Right lobe of liver (tissue), 6 donors: ENCODE measurements at regions not wholly inside any gene's neighbourhood (a gene's known extent, or its start where the extent isn't known, plus 50 kb on each side); places are given as distances from the start of the nearest gene placed in this dataset.

Experiments used
- ATAC-seq, 4 donors: fragments of 200-7000 bp; cut with Tn5 transposase; one replicate each; pipeline ENCODE4 v1.9.1; 2020; ENCODE audit warnings: mild to moderate bottlenecking in 4 of 4, moderate library complexity in 4 of 4
- DNase-seq, 3 donors: peaks; one replicate each; pipeline ENCODE4 v3.0.0-alpha.2; 2020
- H3K27ac ChIP-seq, 3 donors: fragments of 200-600 bp; one replicate each; pipeline ENCODE4 v1.8.0; 2022
- H3K27me3 ChIP-seq, 2 donors: fragments of 200-600 bp; one replicate each; pipeline ENCODE4 v1.8.0; 2022
- H3K36me3 ChIP-seq, 4 donors: fragments of 200-600 bp; sonication (generic) in 1 of 4; one replicate each; pipeline versions ENCODE4 v1.5.1 to v1.8.0; 2017 to 2022; ENCODE audit warnings: control low read depth in 1 of 4
- H3K4me1 ChIP-seq, 4 donors: fragments of 200-600 bp; sonication (generic) in 1 of 4; one replicate each; pipeline versions ENCODE4 v1.5.1 to v1.8.0; 2017 to 2022; ENCODE audit warnings: control low read depth in 1 of 4
- H3K4me3 ChIP-seq, 3 donors: fragments of 200-600 bp; one replicate each; pipeline ENCODE4 v1.8.0; 2022
- H3K9me3 ChIP-seq, 4 donors: fragments of 200-600 bp; sonication (generic) in 1 of 4; one replicate each; pipeline versions ENCODE4 v1.5.1 to v1.8.0; 2017 to 2022; ENCODE audit warnings: control low read depth in 1 of 4
- CTCF ChIP-seq, 4 donors: fragments of 200-600 bp in 3 of 4; fragments of 450-650 bp in 1 of 4; IDR thresholded peaks; one replicate each; pipeline versions ENCODE4 v1.5.1 to v1.8.0; 2016 to 2022; ENCODE audit warnings: antibody characterized with exemption in 4 of 4, mild to moderate bottlenecking in 2 of 4
- POLR2A ChIP-seq: fragments of 450-650 bp; IDR thresholded peaks from one replicate; pipeline ENCODE4 v1.6.1; 2017; ENCODE audit warnings: antibody characterized with exemption, mild to moderate bottlenecking
- WGBS: methylation state at CpG from one replicate; pipeline ENCODE4 v1.1.6; 2018; ENCODE audit warnings: low coverage, low lambda C conversion rate; ENCODE audit not compliant: insufficient coverage; ENCODE audit errors: missing lambda C conversion rate; 5-methylcytosine and 5-hydroxymethylcytosine counted together
- intact Hi-C, 2 donors: fragments of 100-400 bp; cut with DNase I; formaldehyde crosslinking; loops; one replicate each; pipeline versions ENCODE4 v1.11.2 to v1.14.1; 2022
- donor health status: DM: no; HTN: yes; CAD: no.
- donor health status: DM: no; HTN: no; CAD: no.
- donor health status: DM: no; HTN: no; CAD: no.
- donor health status: DM: no; HTN: yes; CAD: no.
- donor health status: DM: no; HTN: yes; CAD: no.

GRCh38 chr9:1723522-1724015 lies 291.6 kb upstream of the SMARCA2 start:
- Histone ChIP-seq H3K9me3 (no peaks in the 10 kb centered on the region), H3K4me1 (no peaks in the 10 kb centered on the region), H3K27me3 (no peaks in the 10 kb centered on the region), H3K36me3 (no peaks in the 10 kb centered on the region), H3K27ac (no peak overlapping the region), H3K4me3 (no peak overlapping the region)
- intact Hi-C loops, result no loop called here
- TF ChIP-seq POLR2A (no peak), CTCF (IDR thresholded peaks at IDR 0.05) (no peak)
- no peak for ATAC-seq
- WGBS, result 69% methylated on average over 3 of the region's 3 CpGs
- DNase-seq, result no peak

GRCh38 chr9:1726993-1727759 lies 288.0 kb upstream of the SMARCA2 start:
- WGBS, result 56% methylated on average over 4 of the region's 4 CpGs
- no peak for TF ChIP-seq POLR2A
- peak in 1 of 4 donors; percentile 24 for TF ChIP-seq CTCF (IDR thresholded peaks at IDR 0.05)
- intact Hi-C loops, result no loop called here
- DNase-seq (no peak), ATAC-seq (peak in 1 of 4 donors; percentile 41)
- no peak overlapping the region for H3K27ac ChIP-seq
- H3K27me3 ChIP-seq, result no peaks in the 10 kb centered on the region
- no peak overlapping the region for H3K4me3 ChIP-seq
- H3K9me3 ChIP-seq, result no peaks in the 10 kb centered on the region
- no peaks in the 10 kb centered on the region for H3K4me1 ChIP-seq
- no peaks in the 10 kb centered on the region for H3K36me3 ChIP-seq

- intact Hi-C loops, result no loop called here
- H3K4me1 ChIP-seq, result no peaks in the 10 kb centered on the region
- H3K27me3 ChIP-seq, result no peaks in the 10 kb centered on the region
- no peaks in the 10 kb centered on the region for H3K36me3 ChIP-seq
- TF ChIP-seq CTCF (IDR thresholded peaks at IDR 0.05) (no peak), POLR2A (no peak)
- H3K9me3 ChIP-seq, result no peaks in the 10 kb centered on the region
- no peak overlapping the region for H3K27ac ChIP-seq
- DNase-seq (no peak), ATAC-seq (no peak)
- no peak overlapping the region for H3K4me3 ChIP-seq
- WGBS, result 50% methylated on average over 4 of the region's 4 CpGs
These were observed 285.5 kb upstream of the SMARCA2 start for GRCh38 chr9:1729631-1730030.

GRCh38 chr9:1732670-1733069 lies 282.5 kb upstream of the SMARCA2 start:
- Histone ChIP-seq H3K4me3 (no peak overlapping the region), H3K27me3 (no peaks in the 10 kb centered on the region), H3K36me3 (no peaks in the 10 kb centered on the region), H3K4me1 (no peaks in the 10 kb centered on the region), H3K27ac (no peak overlapping the region), H3K9me3 (no peaks in the 10 kb centered on the region)
- no peak for DNase-seq
- 40% methylated on average over 4 of the region's 4 CpGs for WGBS
- ATAC-seq, result no peak
- intact Hi-C loops, result no loop called here
- TF ChIP-seq CTCF (IDR thresholded peaks at IDR 0.05) (peak in 2 of 4 donors; percentile 29 to 31), POLR2A (no peak)
